ENCODE measurements at regions not wholly inside any gene's neighbourhood (a gene's known extent, or its start where the extent isn't known, plus 50 kb on each side); places are given as distances from the start of the nearest gene placed in this dataset.
A peak's percentile ranks its signal among the peaks of the same experiment; 100 is the strongest.

- no peak for DNase-seq
These were observed 423.0 kb upstream of the TPM1 start for GRCh38 chr15:62619526-62619925.

DNA sequence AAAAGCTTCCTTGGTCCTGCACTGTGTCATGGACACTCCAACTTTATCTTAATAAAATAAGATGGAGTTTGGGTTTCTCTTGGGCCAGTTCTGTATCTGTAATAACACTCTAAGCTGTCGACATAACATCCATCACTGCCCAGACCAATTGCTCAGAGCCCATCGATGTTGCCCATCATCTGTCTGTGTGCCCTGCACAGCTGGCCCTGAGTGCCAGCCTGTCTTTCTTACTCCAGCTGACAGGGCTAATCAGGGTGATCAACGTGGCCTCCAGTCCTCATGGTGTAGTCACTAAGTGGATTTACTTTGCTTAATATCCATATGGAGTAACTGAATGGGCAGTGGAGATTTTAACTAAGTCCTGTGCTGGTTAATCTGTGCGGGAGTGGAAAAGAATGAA lies 419.8 kb upstream of the TPM1 start:
- no peak for DNase-seq

DNA sequence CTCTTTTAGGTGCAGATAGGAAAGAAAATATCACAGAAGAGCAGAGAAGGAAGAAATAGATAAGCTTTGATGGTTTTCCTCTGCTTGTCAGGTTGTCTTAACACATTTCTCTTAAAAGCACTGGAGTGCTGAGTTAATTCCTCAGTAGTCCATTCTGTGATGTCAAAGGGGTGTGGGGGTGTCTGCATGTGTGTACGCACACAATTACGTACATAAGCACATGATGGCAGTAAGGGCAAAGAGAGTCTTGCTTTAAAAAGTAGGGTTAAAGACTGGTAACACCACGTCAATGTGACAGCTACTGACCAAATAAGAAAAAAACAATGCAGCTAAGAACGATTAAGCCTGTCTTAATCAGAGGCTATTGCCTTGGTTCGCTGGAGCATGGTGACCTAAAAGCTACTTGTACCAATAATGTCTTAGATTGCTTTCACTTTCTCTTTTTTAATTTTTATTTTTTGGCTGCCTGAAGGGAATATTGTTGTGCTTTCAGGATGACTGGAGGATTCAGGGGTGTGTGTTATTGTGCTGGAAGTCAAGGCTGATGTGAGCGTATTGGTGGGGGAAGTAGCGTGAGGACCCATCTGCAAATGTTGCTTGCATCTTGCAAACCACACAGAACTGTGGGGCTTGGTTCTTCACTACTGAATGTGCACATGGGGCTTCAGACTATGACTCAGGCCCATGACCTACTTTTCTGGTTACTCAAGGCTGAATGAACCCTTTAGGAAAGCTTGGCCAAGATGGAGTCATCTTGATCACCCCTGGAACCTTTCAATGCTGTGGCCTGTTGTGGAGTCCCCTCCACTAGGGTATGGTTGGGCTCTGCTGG lies 417.8 kb upstream of the TPM1 start:
- no peak for DNase-seq

GRCh38 chr15:62625429-62626033 lies 417.0 kb upstream of the TPM1 start:
- no peak for DNase-seq

- no peak for DNase-seq
These were observed 415.6 kb upstream of the TPM1 start for GRCh38 chr15:62626903-62627302.

GRCh38 chr15:62631076-62631724 lies 411.3 kb upstream of the TPM1 start:
- DNase-seq: no peak

DNA sequence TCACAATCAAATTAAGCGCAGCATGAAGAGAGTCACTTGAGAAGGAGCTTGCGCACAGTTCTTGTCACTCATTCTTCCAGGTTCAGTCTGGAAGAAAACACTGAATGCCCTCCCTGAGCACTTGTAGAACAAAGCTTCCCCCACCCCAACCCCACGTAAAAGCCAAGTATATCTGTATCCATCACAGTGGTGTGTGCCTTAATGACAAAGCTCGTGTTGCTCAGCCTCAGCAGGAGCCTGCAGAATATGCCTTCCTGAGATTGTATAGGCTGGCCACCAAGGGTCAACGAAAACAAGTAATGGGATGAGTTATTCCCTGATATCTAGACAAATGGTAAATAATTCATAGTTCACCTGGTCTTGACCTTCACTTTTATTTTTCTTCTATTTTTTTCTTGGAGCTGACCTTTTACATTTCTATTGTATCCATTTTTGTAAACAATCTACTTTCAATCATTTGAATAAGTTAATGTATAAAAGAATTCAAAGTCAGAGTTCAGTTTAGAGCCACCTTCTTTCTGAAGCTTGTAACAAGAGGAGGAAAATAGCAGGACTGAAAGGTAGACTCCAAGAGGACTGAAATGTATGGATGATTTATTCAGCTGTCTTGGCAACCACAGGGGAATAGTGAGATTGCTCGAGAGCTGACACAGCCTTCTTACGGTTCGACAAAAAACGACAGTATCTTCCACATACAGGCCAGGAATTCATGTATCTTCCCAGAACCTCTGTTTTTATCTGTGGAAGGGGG lies 405.5 kb upstream of the TPM1 start:
- no peak for DNase-seq

DNA sequence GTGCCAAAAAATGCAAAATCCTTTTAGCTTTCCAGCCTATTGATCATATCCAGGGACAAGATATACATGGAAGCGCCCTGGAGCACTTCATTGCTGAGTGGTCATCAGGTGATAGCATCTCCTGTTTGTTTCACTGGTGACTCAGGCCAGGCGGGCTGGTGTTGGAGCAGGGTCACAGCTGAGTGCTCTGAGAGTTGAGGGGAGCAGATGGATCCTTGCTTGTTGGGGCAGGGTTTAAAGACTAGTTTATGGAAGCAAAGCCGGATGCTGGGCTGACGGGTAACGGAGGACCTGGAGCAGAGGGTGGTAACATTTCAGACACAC lies 405.0 kb upstream of the TPM1 start:
- no peak for DNase-seq

GRCh38 chr15:62637950-62638619 lies 404.5 kb upstream of the TPM1 start:
- DNase-seq: no peak

DNA sequence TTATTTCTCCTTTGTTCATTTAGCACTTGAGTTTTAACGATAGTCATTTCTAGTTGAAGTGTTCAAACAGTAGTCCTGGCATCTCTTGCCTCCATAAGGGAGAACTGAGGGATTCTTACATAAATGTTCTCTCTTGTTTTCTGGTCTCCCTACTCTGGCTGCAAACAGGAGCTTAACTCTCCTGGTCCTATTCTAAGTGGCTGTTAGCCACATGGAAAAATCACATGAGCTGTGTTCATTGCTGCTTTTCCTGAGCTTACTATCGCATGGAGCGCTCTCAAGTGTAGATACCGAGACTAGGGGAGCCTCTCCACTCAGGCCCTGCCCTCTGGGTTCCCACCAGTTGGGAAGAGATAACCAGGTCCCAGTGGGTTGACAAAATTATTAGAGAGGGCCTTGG lies 403.1 kb upstream of the TPM1 start:
- no peak for DNase-seq

- no peak for DNase-seq
These were observed 402.5 kb upstream of the TPM1 start for GRCh38 chr15:62639906-62640605.

DNA sequence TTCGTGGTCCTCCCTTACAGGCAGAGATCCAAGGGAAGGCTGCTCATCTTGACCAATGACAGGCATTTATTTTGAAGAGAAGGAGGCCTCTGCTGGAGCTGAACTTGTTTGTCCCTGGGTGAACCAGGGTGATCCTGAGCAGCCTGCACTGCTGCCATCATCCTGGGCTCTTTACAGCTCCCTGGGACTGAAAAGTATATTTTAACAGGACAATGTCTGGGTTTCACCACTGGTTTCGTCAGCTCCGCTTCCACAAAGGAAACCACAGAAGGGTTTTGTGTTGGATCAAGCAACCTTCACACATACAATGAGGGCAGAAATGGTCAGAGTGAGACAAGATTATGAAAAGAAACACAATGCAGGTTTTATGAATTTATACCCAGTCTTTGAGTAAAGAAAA lies 400.7 kb upstream of the TPM1 start:
- peak; percentile 47 for DNase-seq

DNA sequence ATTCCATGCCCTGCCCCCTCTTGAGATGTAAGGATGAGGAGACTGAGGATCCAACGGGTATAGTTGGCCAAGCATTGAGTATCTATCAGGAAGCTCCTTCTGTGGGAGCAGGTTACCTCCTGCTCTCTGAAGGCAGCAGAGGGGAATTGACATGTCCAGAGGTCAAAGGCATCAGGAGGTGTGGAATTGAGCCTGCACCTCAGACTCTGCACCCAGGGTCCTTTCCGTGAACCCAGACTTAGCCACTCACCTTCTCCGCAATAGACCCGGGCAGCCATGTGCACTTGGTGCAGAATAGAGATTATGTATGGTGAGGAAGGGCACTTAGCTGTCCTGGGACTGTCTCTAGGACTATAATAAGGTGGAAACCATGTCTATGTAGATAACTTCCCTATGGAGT lies 399.0 kb upstream of the TPM1 start:
- no peak for DNase-seq

GRCh38 chr15:62644216-62644888 lies 398.2 kb upstream of the TPM1 start:
- no peak for DNase-seq

DNA sequence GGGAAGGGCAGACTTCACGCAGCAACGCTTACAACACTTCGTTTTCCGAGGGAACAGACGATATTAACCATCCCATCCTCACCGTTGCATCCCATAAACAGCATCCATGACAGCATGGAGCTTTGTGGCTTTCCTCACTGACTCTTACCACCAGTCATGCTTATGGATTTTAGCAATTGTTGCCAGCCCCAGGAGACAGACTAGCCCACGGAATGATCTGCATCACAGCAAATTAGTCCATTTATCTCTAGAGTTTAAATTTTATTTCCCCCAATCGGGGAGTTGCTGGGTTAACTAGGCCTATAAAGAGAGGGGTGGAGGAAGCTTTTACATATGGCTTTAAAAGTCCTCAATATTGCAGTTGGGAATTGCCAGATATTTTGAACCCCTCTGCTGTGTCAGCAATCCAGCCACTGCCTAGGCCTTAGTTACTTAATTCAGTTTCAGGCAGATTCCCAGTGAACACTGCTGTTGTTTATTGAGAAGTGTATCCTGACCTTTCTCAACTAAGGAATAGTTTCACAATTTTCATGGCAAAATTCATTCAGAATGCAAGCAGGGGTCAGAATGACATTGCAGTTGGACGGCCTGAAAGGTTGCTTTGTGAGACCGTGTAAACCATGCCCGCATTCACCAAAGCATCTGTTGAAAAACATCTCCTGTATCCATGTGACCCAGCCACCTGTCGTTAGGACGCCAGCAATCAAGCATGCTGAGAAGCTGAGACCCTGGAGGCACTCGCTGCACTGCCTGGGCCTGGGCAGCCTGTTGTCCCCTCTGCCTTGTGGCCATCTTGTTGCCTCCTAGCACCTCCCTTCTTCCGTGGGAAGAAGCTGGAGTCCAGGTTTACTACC lies 397.4 kb upstream of the TPM1 start:
- no peak for DNase-seq

DNA sequence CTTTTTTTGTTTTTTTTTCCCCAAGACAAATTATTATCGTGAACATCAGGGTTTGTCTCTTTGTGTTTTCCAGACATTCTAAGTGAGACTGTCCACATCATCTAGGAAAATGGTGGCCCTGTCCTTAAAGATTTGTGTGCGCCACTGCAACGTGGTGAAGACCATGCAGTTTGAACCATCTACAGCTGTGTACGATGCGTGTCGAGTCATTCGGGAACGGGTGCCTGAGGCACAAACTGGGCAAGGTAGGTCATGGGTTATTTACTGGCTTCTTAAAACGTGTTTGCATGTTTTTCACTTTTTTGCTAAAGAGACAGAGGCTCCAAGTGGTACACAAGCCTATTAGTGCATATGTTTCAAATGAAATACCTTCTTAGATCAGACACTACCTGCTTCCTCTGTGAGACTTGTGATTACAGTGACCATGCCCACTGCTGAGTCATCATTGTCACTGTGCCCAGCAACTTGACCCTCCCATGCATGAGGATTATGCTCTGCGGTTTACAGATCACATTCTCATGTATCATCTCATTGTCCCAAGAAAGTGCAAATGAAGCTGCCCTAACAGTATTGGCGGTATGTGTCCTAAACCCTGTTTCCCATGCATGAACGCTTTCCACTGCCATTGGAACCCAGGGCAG lies 395.2 kb upstream of the TPM1 start:
- peak; percentile 73 for DNase-seq

- DNase-seq: no peak
These were observed 394.6 kb upstream of the TPM1 start for GRCh38 chr15:62647843-62648505.

- DNase-seq: peak; percentile 32
These were observed 393.6 kb upstream of the TPM1 start for GRCh38 chr15:62648954-62649353.

GRCh38 chr15:62649793-62650420 lies 392.6 kb upstream of the TPM1 start:
- DNase-seq: peak; percentile 37
